Left lung (tissue), 4 donors: ENCODE measurements at regions not wholly inside any gene's neighbourhood (a gene's known extent, or its start where the extent isn't known, plus 50 kb on each side); places are given as distances from the start of the nearest gene placed in this dataset.

Experiments
- ATAC-seq: fragments of 200-7000 bp; cut with Tn5 transposase; one replicate; pipeline ENCODE4 v1.9.1; 2020; ENCODE audit warnings: moderate library complexity
- DNase-seq, 4 donors: peaks; one replicate each; pipeline ENCODE4 v3.0.0-alpha.2; 2013 to 2020
- H3K27ac ChIP-seq, 2 donors: fragments of 200-600 bp; sonication (generic) in 1 of 2; one replicate each; pipeline versions ENCODE4 v1.5.0 to v1.8.0; 2020 to 2021
- H3K27me3 ChIP-seq, 2 donors: fragments of 200-600 bp; sonication (generic) in 1 of 2; one replicate each; pipeline versions ENCODE4 v1.5.0 to v1.8.0; 2020 to 2021
- H3K36me3 ChIP-seq, 2 donors: fragments of 200-600 bp; sonication (generic) in 1 of 2; one replicate each; pipeline versions ENCODE4 v1.5.0 to v1.8.0; 2020 to 2021
- H3K4me1 ChIP-seq, 2 donors: fragments of 200-600 bp; one replicate each; pipeline ENCODE4 v1.8.0; 2021
- H3K4me3 ChIP-seq, 2 donors: fragments of 200-600 bp; sonication (generic) in 1 of 2; one replicate each; pipeline versions ENCODE4 v1.5.0 to v1.8.0; 2020 to 2021; ENCODE audit warnings: mild to moderate bottlenecking in 1 of 2
- H3K9me3 ChIP-seq, 2 donors: fragments of 200-600 bp; sonication (generic) in 1 of 2; one replicate each; pipeline versions ENCODE4 v1.5.0 to v1.8.0; 2020 to 2021
- intact Hi-C, 2 donors: fragments of 100-400 bp; cut with DNase I; formaldehyde crosslinking; loops; one replicate each; pipeline versions ENCODE4 v1.11.2 to v1.14.2; 2022
- TF ChIP-seq, protein P1 (sequence below), 2 donors: fragments of 200-600 bp; sonication (generic) in 1 of 2; IDR thresholded peaks; one replicate each; pipeline versions ENCODE4 v1.5.0 to v1.8.0; 2021; ENCODE audit warnings: antibody characterized with exemption in 2 of 2
- donor health status: DM: no; HTN: yes; CAD: no.
- donor health status: DM: no; HTN: no; CAD: no.

GRCh38 chr5:115355095-115355494 is 58.6 kb upstream of the CCDC112 start:
- no peaks in the 10 kb centered on the region for H3K4me1 ChIP-seq
- H3K27me3 ChIP-seq, result no peaks in the 10 kb centered on the region
- no peak overlapping the region for H3K4me3 ChIP-seq
- no peaks in the 10 kb centered on the region for H3K36me3 ChIP-seq
- ATAC-seq, result no peak
- no peak for DNase-seq
- no peaks in the 10 kb centered on the region for H3K9me3 ChIP-seq
- H3K27ac ChIP-seq, result no peak overlapping the region
- TF ChIP-seq, protein P1, sequence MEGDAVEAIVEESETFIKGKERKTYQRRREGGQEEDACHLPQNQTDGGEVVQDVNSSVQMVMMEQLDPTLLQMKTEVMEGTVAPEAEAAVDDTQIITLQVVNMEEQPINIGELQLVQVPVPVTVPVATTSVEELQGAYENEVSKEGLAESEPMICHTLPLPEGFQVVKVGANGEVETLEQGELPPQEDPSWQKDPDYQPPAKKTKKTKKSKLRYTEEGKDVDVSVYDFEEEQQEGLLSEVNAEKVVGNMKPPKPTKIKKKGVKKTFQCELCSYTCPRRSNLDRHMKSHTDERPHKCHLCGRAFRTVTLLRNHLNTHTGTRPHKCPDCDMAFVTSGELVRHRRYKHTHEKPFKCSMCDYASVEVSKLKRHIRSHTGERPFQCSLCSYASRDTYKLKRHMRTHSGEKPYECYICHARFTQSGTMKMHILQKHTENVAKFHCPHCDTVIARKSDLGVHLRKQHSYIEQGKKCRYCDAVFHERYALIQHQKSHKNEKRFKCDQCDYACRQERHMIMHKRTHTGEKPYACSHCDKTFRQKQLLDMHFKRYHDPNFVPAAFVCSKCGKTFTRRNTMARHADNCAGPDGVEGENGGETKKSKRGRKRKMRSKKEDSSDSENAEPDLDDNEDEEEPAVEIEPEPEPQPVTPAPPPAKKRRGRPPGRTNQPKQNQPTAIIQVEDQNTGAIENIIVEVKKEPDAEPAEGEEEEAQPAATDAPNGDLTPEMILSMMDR (IDR thresholded peaks at IDR 0.05), result no peak
- intact Hi-C loops, result no loop called here

DNA sequence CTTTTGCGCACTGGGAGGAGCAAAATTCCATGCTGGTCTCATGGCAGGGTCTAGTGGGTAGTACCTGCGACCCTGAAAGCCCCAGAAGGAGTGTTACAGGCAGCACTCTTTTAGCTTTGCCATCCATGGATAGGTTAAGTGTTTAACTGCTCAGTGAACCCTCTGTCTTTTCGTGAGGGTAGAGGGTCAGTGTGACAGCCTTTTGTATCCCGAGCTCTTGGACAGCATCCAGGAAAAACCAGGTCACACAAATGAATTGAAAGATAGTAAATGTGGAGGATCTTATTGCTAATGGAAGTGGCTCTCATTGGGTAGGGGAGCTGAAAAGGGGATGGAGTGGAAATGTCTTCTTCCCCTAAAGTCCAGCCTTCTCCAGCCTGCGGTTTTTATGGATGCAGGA is 57.8 kb upstream of the CCDC112 start:
- TF ChIP-seq, protein P1 (IDR thresholded peaks at IDR 0.05), result no peak
- Histone ChIP-seq H3K36me3 (no peaks in the 10 kb centered on the region), H3K4me1 (no peaks in the 10 kb centered on the region), H3K27ac (no peak overlapping the region), H3K4me3 (no peak overlapping the region), H3K27me3 (no peaks in the 10 kb centered on the region), H3K9me3 (no peaks in the 10 kb centered on the region)
- no peak for ATAC-seq
- DNase-seq, result no peak
- intact Hi-C loops, result no loop called here

DNA sequence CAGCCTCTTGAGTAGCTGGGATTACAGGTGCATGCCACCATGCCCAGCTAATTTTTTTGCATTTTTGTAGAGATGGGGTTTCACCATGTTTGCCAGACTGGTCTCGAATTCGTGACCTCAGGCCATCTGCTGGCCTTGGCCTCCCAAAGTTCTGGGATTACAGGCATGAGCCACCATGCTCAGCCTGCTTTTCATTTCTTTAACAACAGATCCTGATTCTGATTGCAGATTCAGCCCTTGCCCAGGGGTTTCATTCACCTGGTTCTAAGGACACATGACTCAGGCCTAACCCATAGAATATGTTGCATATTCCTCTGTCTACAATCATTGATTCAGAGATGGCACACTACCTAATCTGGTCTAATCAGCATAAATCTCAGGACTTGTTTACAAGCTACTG is 56.1 kb upstream of the CCDC112 start:
- ATAC-seq, result no peak
- H3K4me3 ChIP-seq, result no peak overlapping the region
- no peaks in the 10 kb centered on the region for H3K27me3 ChIP-seq
- H3K36me3 ChIP-seq, result no peaks in the 10 kb centered on the region
- H3K9me3 ChIP-seq, result no peaks in the 10 kb centered on the region
- peaks cover 0 to 6% of the 10 kb centered on the region in 2 donors for H3K4me1 ChIP-seq
- TF ChIP-seq, protein P1 (IDR thresholded peaks at IDR 0.05), result no peak
- H3K27ac ChIP-seq, result no peak overlapping the region
- intact Hi-C loops, result no loop called here
- no peak for DNase-seq

- intact Hi-C loops, result no loop called here
- peaks cover 0 to 6% of the 10 kb centered on the region in 2 donors for H3K4me1 ChIP-seq
- no peak overlapping the region for H3K4me3 ChIP-seq
- no peak overlapping the region for H3K27ac ChIP-seq
- no peaks in the 10 kb centered on the region for H3K36me3 ChIP-seq
- DNase-seq (no peak), ATAC-seq (no peak)
- TF ChIP-seq, protein P1 (IDR thresholded peaks at IDR 0.05), result no peak
- H3K9me3 ChIP-seq, result no peaks in the 10 kb centered on the region
- H3K27me3 ChIP-seq, result no peaks in the 10 kb centered on the region
These were observed 55.1 kb upstream of the CCDC112 start for GRCh38 chr5:115351356-115352195.

DNA sequence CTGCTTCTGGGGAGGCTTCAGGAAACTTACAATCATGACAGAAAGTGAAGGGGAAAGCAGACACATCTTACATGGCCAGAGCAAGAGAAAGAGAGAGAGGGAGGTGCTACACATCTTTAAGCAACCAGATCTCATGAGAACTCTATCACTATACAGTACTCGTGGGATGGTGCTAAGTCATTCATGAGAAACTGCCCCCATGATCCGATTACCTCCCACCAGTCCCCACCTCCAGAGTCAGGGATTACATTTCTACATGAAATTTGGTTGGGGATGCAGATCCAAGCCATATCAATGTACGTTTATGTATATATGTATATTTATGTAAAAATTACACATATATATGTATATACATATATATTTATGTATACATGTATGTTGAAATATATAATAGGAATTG is 54.4 kb upstream of the CCDC112 start:
- no peak for ATAC-seq
- Histone ChIP-seq H3K4me3 (no peak overlapping the region), H3K9me3 (no peaks in the 10 kb centered on the region), H3K4me1 (peaks cover 0 to 6% of the 10 kb centered on the region in 2 donors), H3K27me3 (no peaks in the 10 kb centered on the region), H3K27ac (no peak overlapping the region), H3K36me3 (no peaks in the 10 kb centered on the region)
- intact Hi-C loops, result no loop called here
- no peak for DNase-seq
- TF ChIP-seq, protein P1 (IDR thresholded peaks at IDR 0.05), result no peak
